Parathyroid adenoma (tissue), 2 donors: ENCODE measurements at regions not wholly inside any gene's neighbourhood (a gene's known extent, or its start where the extent isn't known, plus 50 kb on each side); places are given as distances from the start of the nearest gene placed in this dataset.

Source experiments
- H2AFZ ChIP-seq: fragments of 300-600 bp; sonication (generic); one replicate; pipeline ENCODE4 v1.7.0; 2017; ENCODE audit warnings: antibody characterized with exemption, mild to moderate bottlenecking
- H3K27ac ChIP-seq: fragments of 300-600 bp; sonication (generic); one replicate; pipeline ENCODE4 v1.7.0; 2017
- H3K27me3 ChIP-seq: fragments of 300-600 bp; sonication (generic); one replicate; pipeline ENCODE4 v1.7.0; 2017; ENCODE audit warnings: low read length; ENCODE audit not compliant: control insufficient read depth, insufficient read depth
- H3K36me3 ChIP-seq: fragments of 300-600 bp; sonication (generic); one replicate; pipeline ENCODE4 v1.7.0; 2017; ENCODE audit warnings: low read length; ENCODE audit not compliant: control insufficient read depth, insufficient read depth
- H3K4me1 ChIP-seq: fragments of 300-600 bp; sonication (generic); one replicate; pipeline ENCODE4 v1.7.0; 2017; ENCODE audit warnings: control low read depth
- H3K4me2 ChIP-seq: fragments of 300-600 bp; sonication (generic); one replicate; pipeline ENCODE4 v1.7.0; 2017; ENCODE audit warnings: low read length
- H3K4me3 ChIP-seq: fragments of 300-600 bp; sonication (generic); one replicate; pipeline ENCODE4 v1.7.0; 2017; ENCODE audit warnings: low read depth, low read length
- H3K79me2 ChIP-seq: fragments of 300-600 bp; sonication (generic); one replicate; pipeline ENCODE4 v1.7.0; 2017; ENCODE audit warnings: control low read depth
- H3K9ac ChIP-seq: fragments of 300-600 bp; sonication (generic); one replicate; pipeline ENCODE4 v1.7.0; 2017; ENCODE audit warnings: mild to moderate bottlenecking
- H3K9me3 ChIP-seq: fragments of 300-600 bp; sonication (generic); one replicate; pipeline ENCODE4 v1.7.0; 2017; ENCODE audit warnings: low read length; ENCODE audit not compliant: control insufficient read depth
- CTCF ChIP-seq: fragments of 300-600 bp; sonication (generic); IDR thresholded peaks from one replicate; pipeline ENCODE4 v1.7.0; 2017; ENCODE audit warnings: antibody characterized with exemption, mild to moderate bottlenecking
- donor health status: primary hyperparathyroidism.

DNA sequence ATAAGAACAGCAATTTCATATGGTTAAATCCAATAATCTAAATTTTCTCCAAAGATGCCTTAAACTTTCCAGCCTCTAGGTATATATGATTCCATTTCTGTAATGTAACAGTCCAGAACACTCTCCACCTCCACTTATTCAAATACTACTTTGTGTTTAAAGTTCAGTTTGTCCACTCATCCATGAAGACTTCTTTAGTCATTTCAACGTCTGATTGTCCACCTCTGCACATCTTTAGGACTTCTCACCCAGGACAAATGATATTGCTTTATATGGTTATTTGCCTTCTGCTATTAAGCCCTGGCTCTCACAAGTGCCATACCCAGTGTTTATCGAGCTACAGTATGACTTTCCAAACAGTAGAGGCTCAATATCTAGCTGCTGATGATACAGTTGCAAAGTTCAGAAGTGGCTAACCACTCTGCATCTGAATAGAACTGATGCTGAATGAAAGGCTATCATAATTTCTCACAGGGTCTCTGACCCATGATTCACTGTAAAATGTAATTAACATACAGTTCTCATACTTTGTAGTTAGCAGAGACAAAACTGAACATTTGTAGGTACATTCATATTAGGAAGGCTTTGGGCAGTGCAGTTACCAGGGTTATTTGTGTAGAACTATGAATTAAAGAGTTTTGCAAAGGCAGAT, 93.7 kb upstream of the MBNL1 start:
- H3K4me1 ChIP-seq = no peaks in the 10 kb centered on the region
- no peak overlapping the region for H3K4me3 ChIP-seq
- H3K36me3 ChIP-seq = no peaks in the 10 kb centered on the region
- no peak overlapping the region for H3K9ac ChIP-seq
- H3K9me3 ChIP-seq = no peaks in the 10 kb centered on the region
- H3K4me2 ChIP-seq = no peak overlapping the region
- H3K79me2 ChIP-seq = no peaks in the 10 kb centered on the region
- no peaks in the 10 kb centered on the region for H3K27me3 ChIP-seq
- H2AFZ ChIP-seq = no peak overlapping the region
- TF ChIP-seq CTCF = no peak
- no peak overlapping the region for H3K27ac ChIP-seq

GRCh38 chr3:152175528-152175889, 93.2 kb upstream of the MBNL1 start:
- no peak overlapping the region for H3K4me3 ChIP-seq
- no peak overlapping the region for H3K27ac ChIP-seq
- no peaks in the 10 kb centered on the region for H3K36me3 ChIP-seq
- H2AFZ ChIP-seq = no peak overlapping the region
- no peaks in the 10 kb centered on the region for H3K9me3 ChIP-seq
- TF ChIP-seq CTCF = no peak
- no peak overlapping the region for H3K4me2 ChIP-seq
- no peaks in the 10 kb centered on the region for H3K4me1 ChIP-seq
- H3K79me2 ChIP-seq = no peaks in the 10 kb centered on the region
- H3K9ac ChIP-seq = no peak overlapping the region
- no peaks in the 10 kb centered on the region for H3K27me3 ChIP-seq

GRCh38 chr3:152176241-152176640, 92.5 kb upstream of the MBNL1 start:
- Histone ChIP-seq H3K27me3 (no peaks in the 10 kb centered on the region), H3K9ac (no peak overlapping the region), H3K4me1 (no peaks in the 10 kb centered on the region), H2AFZ (no peak overlapping the region), H3K4me3 (no peak overlapping the region), H3K79me2 (no peaks in the 10 kb centered on the region), H3K9me3 (no peaks in the 10 kb centered on the region), H3K4me2 (no peak overlapping the region), H3K27ac (no peak overlapping the region), H3K36me3 (no peaks in the 10 kb centered on the region)
- TF ChIP-seq CTCF = no peak

DNA sequence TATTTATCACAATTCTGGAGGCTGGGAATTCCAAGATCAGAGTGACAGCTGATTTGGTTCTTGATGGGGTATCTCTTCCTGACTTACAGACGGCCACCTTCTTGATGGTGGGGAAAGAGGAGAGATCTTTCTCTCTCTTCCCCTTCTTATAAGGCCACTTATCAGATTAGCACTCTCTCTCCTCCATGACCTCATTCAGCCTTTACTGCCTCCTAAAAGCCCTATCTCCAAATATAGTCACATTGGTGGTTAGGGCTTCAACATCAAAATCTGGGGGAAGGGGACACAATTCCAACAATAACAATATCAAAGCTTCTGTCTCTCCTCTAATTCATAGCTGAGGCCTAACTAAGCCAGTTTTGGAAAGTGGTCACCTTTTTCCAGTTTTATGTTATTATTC, 91.7 kb upstream of the MBNL1 start:
- no peak overlapping the region for H3K4me3 ChIP-seq
- no peaks in the 10 kb centered on the region for H3K9me3 ChIP-seq
- H2AFZ ChIP-seq = no peak overlapping the region
- H3K36me3 ChIP-seq = no peaks in the 10 kb centered on the region
- no peaks in the 10 kb centered on the region for H3K79me2 ChIP-seq
- no peaks in the 10 kb centered on the region for H3K27me3 ChIP-seq
- no peak overlapping the region for H3K27ac ChIP-seq
- no peaks in the 10 kb centered on the region for H3K4me1 ChIP-seq
- no peak overlapping the region for H3K9ac ChIP-seq
- no peak for TF ChIP-seq CTCF
- no peak overlapping the region for H3K4me2 ChIP-seq

DNA sequence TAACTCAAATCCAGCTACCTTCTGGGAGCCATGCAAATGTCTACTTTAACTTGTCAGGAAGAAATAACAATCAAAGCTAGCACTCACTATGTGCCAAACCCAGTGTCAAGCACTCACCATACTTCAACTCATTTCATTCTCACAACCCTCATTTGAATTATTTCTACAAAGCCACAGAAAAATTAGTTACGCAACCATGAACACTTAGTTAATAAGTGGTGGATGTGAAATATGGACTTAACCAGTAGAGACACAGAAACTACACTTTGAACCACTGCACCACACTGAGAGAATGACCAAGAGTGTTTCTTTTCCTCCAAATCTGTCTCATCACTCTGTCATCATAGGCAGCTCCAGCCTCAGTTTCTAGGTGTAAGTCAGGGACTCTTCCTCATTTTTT, 91.0 kb upstream of the MBNL1 start:
- Histone ChIP-seq H3K4me1 (no peaks in the 10 kb centered on the region), H3K9me3 (no peaks in the 10 kb centered on the region), H2AFZ (no peak overlapping the region), H3K4me3 (no peak overlapping the region), H3K27me3 (no peaks in the 10 kb centered on the region), H3K79me2 (no peaks in the 10 kb centered on the region), H3K4me2 (no peak overlapping the region), H3K9ac (no peak overlapping the region), H3K27ac (no peak overlapping the region), H3K36me3 (no peaks in the 10 kb centered on the region)
- no peak for TF ChIP-seq CTCF
